Endothelial cell of umbilical vein (primary cell): ENCODE measurements at regions not wholly inside any gene's neighbourhood (a gene's known extent, or its start where the extent isn't known, plus 50 kb on each side); places are given as distances from the start of the nearest gene placed in this dataset.

Experiments
- BruUV-seq: library from RNA; stranded (reverse); fragments of 400-500 nt; replicated peaks from 2 replicates; lab custom pipeline; 2021; lab: Mats Ljungman, UMichigan
- CTCF ChIA-PET: fragments of 300-600, 350-600 bp; sonication (Branson Sonifier 250); formaldehyde crosslinking; loops from one replicate; lab custom pipeline; 2021; ENCODE audit warnings: antibody characterized with exemption, inconsistent platforms; lab: Charles Lee
- POLR2A ChIA-PET: fragments of 300-600, 350-600 bp; sonication (Branson Sonifier 250); formaldehyde crosslinking; loops from one replicate; lab custom pipeline; 2021; ENCODE audit warnings: antibody characterized with exemption, inconsistent platforms; lab: Charles Lee
- DNase-seq: peaks from one replicate; pipeline ENCODE4 v3.0.0-alpha.2; 2011; ENCODE audit warnings: low read depth, low spot score
- FAIRE-seq: peaks from 2 replicates; lab custom pipeline; 2011; peaks lifted over from hg19 to GRCh38; lab: Jason Lieb, UNC
- H2AFZ ChIP-seq: 2 replicates; pipeline ENCODE4 v1.6.0; 2012; ENCODE audit warnings: low read depth, low read length, control low read depth, inconsistent platforms
- H3K27ac ChIP-seq: 2 replicates; pipeline ENCODE4 v1.5.1; 2011; ENCODE audit warnings: low read depth, mild to moderate bottlenecking, control low read depth, low read length, moderate library complexity; ENCODE audit not compliant: insufficient read depth
- H3K27me3 ChIP-seq, 2 experiments: 2 replicates each; pipeline versions ENCODE4 v1.6.0 to v1.6.1; 2011; ENCODE audit warnings: low read length in 2 of 2, mixed read lengths in 1 of 2; ENCODE audit not compliant: control insufficient read depth in 2 of 2, insufficient read depth in 2 of 2
- H3K36me3 ChIP-seq, 2 experiments: 2 replicates in 1 of 2; 3 replicates in 1 of 2; pipeline ENCODE4 v1.5.1; 2011; ENCODE audit warnings: low read length in 2 of 2, mild to moderate bottlenecking in 1 of 2, moderate library complexity in 1 of 2; ENCODE audit not compliant: control insufficient read depth in 2 of 2, insufficient read depth in 2 of 2; ENCODE audit errors: extremely low read depth in 1 of 2
- H3K4me1 ChIP-seq: 3 replicates; pipeline ENCODE4 v1.5.1; 2011; ENCODE audit warnings: mild to moderate bottlenecking, low read length; ENCODE audit not compliant: control insufficient read depth, insufficient read depth; ENCODE audit errors: extremely low read depth
- H3K4me2 ChIP-seq: 2 replicates; pipeline ENCODE4 v1.6.1; 2011; ENCODE audit warnings: low read length, control low read depth, mixed read lengths; ENCODE audit not compliant: insufficient read depth
- H3K4me3 ChIP-seq, 3 experiments: fragments of 200-600 bp in 1 of 3; sonication (generic), shearing (Covaris generic) in 1 of 3; replicated peaks in 1 of 3; 2 replicates each; pipeline ENCODE4 v1.5.1; 2011 to 2016; ENCODE audit warnings: control low read depth in 3 of 3, low read length in 3 of 3, mild to moderate bottlenecking in 2 of 3, inconsistent platforms in 1 of 3, low read depth in 1 of 3, moderate library complexity in 1 of 3; ENCODE audit not compliant: insufficient read depth in 1 of 3
- H3K79me2 ChIP-seq: 2 replicates; pipeline ENCODE4 v1.6.0; 2012; ENCODE audit warnings: low read length, inconsistent platforms; ENCODE audit not compliant: control insufficient read depth, insufficient read depth
- H3K9ac ChIP-seq: replicated peaks from 2 replicates; pipeline ENCODE3; 2011; ENCODE audit warnings: low read length, control low read depth; ENCODE audit not compliant: insufficient read depth; ENCODE audit errors: extremely low read depth
- H3K9me1 ChIP-seq: replicated peaks from 3 replicates; pipeline ENCODE4 v1.6.0; 2011; ENCODE audit warnings: mild to moderate bottlenecking, low read length; ENCODE audit not compliant: control insufficient read depth, insufficient read depth; ENCODE audit errors: extremely low read depth
- H3K9me3 ChIP-seq: replicated peaks from 2 replicates; pipeline ENCODE4 v1.5.1; 2012; ENCODE audit warnings: low read length, inconsistent platforms; ENCODE audit not compliant: control insufficient read depth, insufficient read depth
- H4K20me1 ChIP-seq: replicated peaks from 2 replicates; pipeline ENCODE3; 2011; ENCODE audit warnings: mild to moderate bottlenecking, low read length; ENCODE audit not compliant: control insufficient read depth, insufficient read depth; ENCODE audit errors: extremely low read depth
- FOS ChIP-seq: IDR thresholded peaks from 2 replicates; pipeline ENCODE4 v1.6.1; 2011; ENCODE audit warnings: mild to moderate bottlenecking, low read length, moderate library complexity, borderline replicate concordance; ENCODE audit not compliant: insufficient read depth
- POLR2A ChIP-seq: IDR thresholded peaks from 2 replicates; pipeline ENCODE4 v1.6.1; 2012; ENCODE audit warnings: low read depth, mild to moderate bottlenecking, control low read depth, low read length
- dilution Hi-C: fragments of 300-500 bp; cut with MboI; formaldehyde crosslinking; loops from one replicate; pipeline ENCODE4 v1.15.0; 2019; ENCODE audit warnings: low sequenced_read_pairs; ENCODE audit not compliant: extremely low pct_ligation_motif_present
- intact Hi-C: fragments of 100-400 bp; cut with micrococcal nuclease; formaldehyde crosslinking; loops from one replicate; pipeline ENCODE4 v1.10.0; 2022
- TF ChIP-seq, protein P1 (sequence below), 2 donors: IDR thresholded peaks; 1 replicate in 1 of 2; 2 replicates in 1 of 2; pipeline ENCODE4 v1.5.1; 2011; ENCODE audit warnings: low read length in 2 of 2, mild to moderate bottlenecking in 2 of 2, moderate library complexity in 2 of 2, control low read depth in 1 of 2, inconsistent platforms in 1 of 2, low read depth in 1 of 2; ENCODE audit not compliant: insufficient read depth in 1 of 2; ENCODE audit errors: extremely low read depth in 1 of 2
- TF ChIP-seq, protein P2 (sequence below): IDR thresholded peaks from 2 replicates; pipeline ENCODE4 v1.6.1; 2011; ENCODE audit not compliant: insufficient read depth, insufficient read length

DNA sequence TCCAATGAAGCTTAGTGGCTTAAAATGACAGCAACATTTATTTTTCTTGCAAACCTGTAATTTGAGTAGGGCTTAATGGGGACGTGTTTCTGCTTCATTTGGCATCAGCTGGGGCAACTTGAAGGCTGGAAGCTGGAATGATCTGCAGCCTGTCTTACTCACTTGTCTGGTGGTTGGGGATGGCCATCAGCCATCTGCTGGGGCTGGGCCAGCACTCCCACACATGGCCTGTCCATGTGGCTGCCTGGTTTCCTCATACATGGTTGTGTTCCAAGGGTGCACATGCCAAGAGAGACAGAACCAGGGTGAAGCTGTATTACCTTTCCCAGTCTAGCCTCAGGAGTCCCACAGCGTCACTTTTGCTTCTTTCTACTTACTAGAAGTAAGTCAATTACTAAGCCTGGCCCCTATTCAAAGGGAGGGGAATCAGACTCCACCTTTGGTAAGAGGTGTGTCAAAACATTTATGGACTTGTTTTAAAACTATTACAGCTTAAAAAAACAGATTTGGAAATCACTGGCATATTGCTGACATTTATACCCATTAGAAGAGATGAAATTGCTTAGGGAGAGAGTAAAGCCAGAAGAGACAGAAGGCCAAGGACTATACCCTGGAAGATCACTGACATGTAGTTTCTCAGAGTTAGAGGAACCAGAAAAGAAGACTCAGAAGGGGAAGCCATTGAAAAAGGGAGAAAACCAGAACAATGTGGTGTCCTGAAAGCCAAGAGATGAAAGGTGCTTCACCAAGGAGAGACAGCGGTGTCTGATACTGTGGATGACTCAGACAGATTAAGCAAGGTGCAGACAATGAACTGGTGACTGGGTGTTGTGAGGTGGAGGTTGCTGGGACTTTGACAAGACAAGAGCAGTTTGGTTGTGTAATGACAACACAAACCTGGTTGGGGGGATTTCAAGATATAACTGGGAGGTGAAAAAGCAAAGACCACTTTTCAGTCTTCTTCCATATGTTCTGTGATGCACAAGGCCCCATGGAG lies 345.2 kb downstream of the GJA1 start:
- Histone ChIP-seq H3K36me3 (no peaks in the 10 kb centered on the region), H3K9ac (no peak overlapping the region), H3K4me3 (no peak overlapping the region), H3K27me3 (no peaks in the 10 kb centered on the region), H3K79me2 (no peaks in the 10 kb centered on the region), H3K9me3 (no peaks in the 10 kb centered on the region), H4K20me1 (no peaks in the 10 kb centered on the region), H3K4me1 (no peaks in the 10 kb centered on the region), H3K9me1 (no peaks in the 10 kb centered on the region), H2AFZ (no peak overlapping the region), H3K27ac (no peak overlapping the region), H3K4me2 (no peak overlapping the region)
- CTCF ChIA-PET = no interaction called here
- POLR2A ChIA-PET = no interaction called here
- dilution Hi-C loops (no loop called here), intact Hi-C loops (no loop called here)
- TF ChIP-seq FOS = no peak
- no peak for TF ChIP-seq POLR2A
- TF ChIP-seq, protein P1, sequence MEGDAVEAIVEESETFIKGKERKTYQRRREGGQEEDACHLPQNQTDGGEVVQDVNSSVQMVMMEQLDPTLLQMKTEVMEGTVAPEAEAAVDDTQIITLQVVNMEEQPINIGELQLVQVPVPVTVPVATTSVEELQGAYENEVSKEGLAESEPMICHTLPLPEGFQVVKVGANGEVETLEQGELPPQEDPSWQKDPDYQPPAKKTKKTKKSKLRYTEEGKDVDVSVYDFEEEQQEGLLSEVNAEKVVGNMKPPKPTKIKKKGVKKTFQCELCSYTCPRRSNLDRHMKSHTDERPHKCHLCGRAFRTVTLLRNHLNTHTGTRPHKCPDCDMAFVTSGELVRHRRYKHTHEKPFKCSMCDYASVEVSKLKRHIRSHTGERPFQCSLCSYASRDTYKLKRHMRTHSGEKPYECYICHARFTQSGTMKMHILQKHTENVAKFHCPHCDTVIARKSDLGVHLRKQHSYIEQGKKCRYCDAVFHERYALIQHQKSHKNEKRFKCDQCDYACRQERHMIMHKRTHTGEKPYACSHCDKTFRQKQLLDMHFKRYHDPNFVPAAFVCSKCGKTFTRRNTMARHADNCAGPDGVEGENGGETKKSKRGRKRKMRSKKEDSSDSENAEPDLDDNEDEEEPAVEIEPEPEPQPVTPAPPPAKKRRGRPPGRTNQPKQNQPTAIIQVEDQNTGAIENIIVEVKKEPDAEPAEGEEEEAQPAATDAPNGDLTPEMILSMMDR (IDR thresholded peaks at IDR 0.05; ENCODE audit: extremely low read depth in 1 of 2, insufficient read depth in 1 of 2, low read depth in 1 of 2, low read length in 2 of 2) = no peak
- TF ChIP-seq, protein P2, sequence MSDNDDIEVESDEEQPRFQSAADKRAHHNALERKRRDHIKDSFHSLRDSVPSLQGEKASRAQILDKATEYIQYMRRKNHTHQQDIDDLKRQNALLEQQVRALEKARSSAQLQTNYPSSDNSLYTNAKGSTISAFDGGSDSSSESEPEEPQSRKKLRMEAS = no peak
- FAIRE-seq (no peak), DNase-seq (no peak)
- BruUV-seq = no TSS peak
